CD4-positive, alpha-beta T cell treated with Interleukin-1 beta for 1 hour (primary cell): ENCODE measurements at regions not wholly inside any gene's neighbourhood (a gene's known extent, or its start where the extent isn't known, plus 50 kb on each side); places are given as distances from the start of the nearest gene placed in this dataset.

Experiments
- DNase-seq, 2 donors: peaks; one replicate each; pipeline ENCODE4 v3.0.0-alpha.2; 2020 to 2022

GRCh38 chr14:98704441-98704840 lies 567.6 kb downstream of the BCL11B start:
- peak; percentile 48 to 63 for DNase-seq

- DNase-seq = no peak
Measured at GRCh38 chr14:98705871-98706300, 566.1 kb downstream of the BCL11B start.

- no peak for DNase-seq
Measured at GRCh38 chr14:98707522-98707921, 564.5 kb downstream of the BCL11B start.

DNA sequence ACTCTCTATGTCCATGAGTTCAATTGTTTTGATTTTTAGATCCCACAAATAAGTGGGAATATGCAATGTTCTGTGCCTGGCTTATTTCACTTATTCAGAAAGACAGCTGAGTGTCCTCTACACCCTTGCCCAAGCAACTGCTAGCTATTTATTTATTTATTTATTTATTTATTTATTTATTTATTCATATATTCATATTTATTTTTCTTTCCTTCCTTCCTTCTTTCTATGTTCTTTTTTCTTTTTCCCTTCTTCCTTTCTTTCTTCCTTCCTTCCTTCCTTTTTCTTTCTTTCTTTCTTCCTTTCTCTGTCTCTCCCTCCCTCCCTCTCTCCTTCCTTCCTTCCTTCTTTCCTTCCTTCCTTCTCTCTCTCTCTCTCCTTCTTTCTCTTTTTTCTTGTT lies 563.4 kb downstream of the BCL11B start:
- DNase-seq = no peak

- DNase-seq = peak in 1 of 2 donors; percentile 1
Measured at GRCh38 chr14:98711453-98711852, 560.5 kb downstream of the BCL11B start.

DNA sequence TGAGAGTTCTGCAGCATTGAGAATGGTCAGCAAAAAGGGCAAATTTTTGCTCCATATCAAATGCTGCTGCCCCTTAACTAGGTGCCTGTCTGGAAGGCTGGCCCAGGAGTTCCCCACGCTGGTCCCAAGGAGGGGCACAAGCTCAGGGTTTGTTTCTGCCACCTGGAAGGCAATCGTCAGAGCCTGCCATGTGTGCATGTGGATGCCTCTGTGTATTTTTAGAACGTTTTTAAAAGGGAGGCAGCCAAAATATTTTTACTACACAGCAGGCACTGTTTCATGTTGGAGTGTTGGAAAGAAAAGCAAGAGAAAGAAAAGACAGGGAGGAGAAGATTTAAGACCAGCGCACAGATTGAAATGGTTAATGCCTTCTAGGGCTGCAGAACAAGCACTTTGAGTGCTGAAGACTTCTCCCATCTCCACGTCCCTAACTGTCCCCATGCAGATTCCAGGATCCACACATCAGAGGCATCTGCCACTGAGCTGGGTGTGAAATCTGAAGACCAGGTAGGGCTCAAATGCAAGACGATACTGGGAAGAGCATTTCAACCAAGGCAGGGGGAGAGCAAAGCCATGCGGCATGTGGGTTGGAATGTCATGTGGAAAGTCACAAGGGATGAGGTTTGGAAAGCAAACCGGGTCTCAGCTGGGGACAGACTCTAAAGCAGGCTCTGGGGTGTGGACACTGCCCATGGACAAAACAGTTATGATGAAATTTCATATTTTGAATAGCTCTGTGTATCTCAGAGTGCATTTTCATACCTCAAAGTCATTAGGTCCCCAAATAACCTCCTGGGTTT lies 557.2 kb downstream of the BCL11B start:
- DNase-seq = no peak

DNA sequence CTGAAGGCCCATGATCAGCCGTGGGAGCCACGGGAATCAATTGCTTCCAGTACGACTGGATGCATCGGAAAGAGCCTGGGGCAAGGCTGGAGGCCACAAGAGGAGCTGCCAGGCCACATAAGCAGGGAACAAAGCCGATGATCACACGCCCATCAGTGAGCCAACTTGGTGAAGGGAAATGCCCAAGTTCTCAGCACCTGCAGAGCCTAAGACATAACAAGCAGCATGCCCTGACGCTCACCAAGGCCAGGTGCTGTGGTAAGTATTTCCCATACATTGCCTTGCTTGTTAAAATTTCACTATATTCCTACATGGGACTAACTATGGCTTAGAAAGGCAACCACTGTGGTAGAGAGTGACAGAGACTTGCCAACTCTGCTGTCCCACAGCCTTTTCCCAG lies 555.9 kb downstream of the BCL11B start:
- no peak for DNase-seq

DNA sequence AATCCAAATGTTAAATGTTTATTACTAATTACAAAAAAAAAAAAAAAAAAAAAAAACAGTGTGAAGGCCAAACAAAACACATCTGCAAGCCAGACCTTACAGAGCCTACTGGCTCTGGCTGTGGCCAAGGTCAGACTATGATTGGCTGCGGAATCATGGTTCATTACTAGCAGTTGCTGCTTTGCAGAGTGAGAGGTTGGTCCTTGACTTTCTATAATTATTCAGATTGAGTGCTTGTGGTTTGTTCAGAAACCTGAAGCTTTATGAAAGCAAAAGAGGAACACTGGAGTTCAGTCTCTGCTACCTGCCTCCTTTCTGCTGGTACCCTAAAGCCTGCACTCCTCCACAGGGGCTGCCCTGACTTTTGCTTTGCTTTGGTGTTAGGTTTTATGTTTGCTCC lies 550.9 kb downstream of the BCL11B start:
- no peak for DNase-seq

- no peak for DNase-seq
Measured at GRCh38 chr14:98724734-98725133, 547.3 kb downstream of the BCL11B start.

GRCh38 chr14:98725191-98725590 lies 546.8 kb downstream of the BCL11B start:
- no peak for DNase-seq

GRCh38 chr14:98725676-98726075 lies 546.3 kb downstream of the BCL11B start:
- no peak for DNase-seq

- DNase-seq = no peak
Measured at GRCh38 chr14:98726585-98727405, 545.2 kb downstream of the BCL11B start.

GRCh38 chr14:98728024-98728423 lies 544.0 kb downstream of the BCL11B start:
- DNase-seq = no peak

- no peak for DNase-seq
Measured at GRCh38 chr14:98728836-98729235, 543.2 kb downstream of the BCL11B start.

GRCh38 chr14:98731286-98731685 lies 540.7 kb downstream of the BCL11B start:
- DNase-seq = no peak

- no peak for DNase-seq
Measured at GRCh38 chr14:98731701-98732100, 540.3 kb downstream of the BCL11B start.

GRCh38 chr14:98733536-98733935 lies 538.5 kb downstream of the BCL11B start:
- no peak for DNase-seq

- DNase-seq = no peak
Measured at GRCh38 chr14:98736701-98737338, 535.2 kb downstream of the BCL11B start.

DNA sequence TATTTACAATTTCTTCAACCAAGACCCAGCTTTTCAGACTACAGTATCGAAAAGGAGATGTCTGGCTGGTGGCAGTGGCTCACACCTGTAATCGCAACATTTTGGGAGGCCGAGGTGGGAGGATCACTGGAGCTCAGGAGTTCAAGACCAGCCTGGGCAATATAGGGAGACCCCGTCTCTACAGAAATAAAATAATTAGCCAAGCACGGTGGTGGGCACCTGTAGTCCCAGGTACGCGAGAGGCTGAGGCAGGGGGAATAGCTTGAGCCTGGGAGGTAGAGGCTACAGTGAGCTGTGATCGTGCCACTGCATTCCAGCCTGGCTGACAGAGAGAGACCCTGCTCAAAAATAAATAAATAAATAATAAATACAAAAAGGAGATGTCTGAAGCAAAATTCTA lies 530.5 kb downstream of the BCL11B start:
- DNase-seq = no peak

DNA sequence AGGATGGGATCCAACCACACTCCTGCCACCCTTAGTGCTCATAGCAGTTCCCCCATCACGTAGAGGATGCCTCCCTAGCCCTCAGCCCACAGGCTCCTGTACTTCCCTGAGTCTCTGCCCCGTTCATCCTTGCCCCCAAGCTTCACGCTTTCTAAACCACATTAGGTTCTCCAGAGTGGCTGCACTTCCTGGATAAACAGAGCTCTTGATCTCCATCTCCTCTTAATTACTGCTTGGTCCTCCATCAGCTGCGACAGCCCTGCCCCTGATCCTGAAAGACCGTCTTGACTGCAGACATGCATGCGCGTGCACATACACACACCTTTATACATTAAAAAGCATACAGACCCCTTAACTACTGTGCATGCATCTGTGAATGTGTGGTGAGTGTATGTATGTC lies 530.0 kb downstream of the BCL11B start:
- DNase-seq = no peak

DNA sequence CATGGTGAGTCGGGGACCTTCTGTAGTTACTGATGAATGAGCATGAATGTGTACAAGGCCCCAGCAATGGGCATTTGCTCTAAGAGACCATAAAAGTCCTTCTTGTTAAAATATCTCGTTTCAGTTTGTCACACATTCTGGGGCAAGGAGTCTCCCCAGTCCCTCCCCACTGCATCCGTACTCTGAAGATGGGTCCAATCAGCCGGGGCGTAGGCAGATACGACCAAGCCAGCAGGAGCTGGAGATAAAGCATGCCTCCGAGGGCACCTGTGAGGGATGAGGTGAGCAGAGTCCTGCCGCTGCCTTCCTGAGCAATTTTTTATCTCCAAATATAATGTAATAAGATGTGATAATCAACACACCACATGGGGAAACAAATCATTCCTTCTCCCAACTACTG lies 528.5 kb downstream of the BCL11B start:
- DNase-seq = no peak

GRCh38 chr14:98748966-98749365 lies 523.0 kb downstream of the BCL11B start:
- no peak for DNase-seq

- no peak for DNase-seq
Measured at GRCh38 chr14:98751110-98751509, 520.9 kb downstream of the BCL11B start.

- no peak for DNase-seq
Measured at GRCh38 chr14:98752660-98753059, 519.3 kb downstream of the BCL11B start.
